MM.1S (cell line): ENCODE measurements at regions not wholly inside any gene's neighbourhood (a gene's known extent, or its start where the extent isn't known, plus 50 kb on each side); places are given as distances from the start of the nearest gene placed in this dataset.

Experiments
- DNase-seq: peaks from one replicate; pipeline ENCODE4 v3.0.0-alpha.2; 2015
- H2AFZ ChIP-seq: fragments of 300-600 bp; sonication (generic); 2 replicates; pipeline ENCODE4 v1.6.0; 2016; ENCODE audit warnings: antibody characterized with exemption, low read length
- H3F3A ChIP-seq: fragments of 300-600 bp; sonication (generic); 2 replicates; pipeline ENCODE4 v1.6.1; 2016; ENCODE audit warnings: mild to moderate bottlenecking, antibody characterized with exemption, low read length, moderate library complexity, mixed read lengths; ENCODE audit not compliant: insufficient read depth
- H3K27ac ChIP-seq: fragments of 300-600 bp; sonication (generic); 2 replicates; pipeline ENCODE4 v1.5.1; 2016; ENCODE audit warnings: mild to moderate bottlenecking, low read length
- H3K27me3 ChIP-seq: fragments of 300-600 bp; sonication (generic); replicated peaks from 2 replicates; pipeline ENCODE4 v1.6.0; 2016; ENCODE audit warnings: low read length; ENCODE audit not compliant: insufficient read depth
- H3K36me3 ChIP-seq: fragments of 300-600 bp; sonication (generic); replicated peaks from 2 replicates; pipeline ENCODE4 v1.6.1; 2016; ENCODE audit warnings: mild to moderate bottlenecking, low read length, mixed read lengths; ENCODE audit not compliant: insufficient read depth
- H3K4me1 ChIP-seq: fragments of 300-600 bp; sonication (generic); 2 replicates; pipeline ENCODE4 v1.6.1; 2016; ENCODE audit warnings: low read length, mixed read lengths
- H3K4me2 ChIP-seq: fragments of 300-600 bp; sonication (generic); 2 replicates; pipeline ENCODE4 v1.6.0; 2016; ENCODE audit warnings: low read depth, low read length
- H3K4me3 ChIP-seq: fragments of 300-600 bp; sonication (generic); 2 replicates; pipeline ENCODE4 v1.5.1; 2016; ENCODE audit warnings: low read length, mixed read lengths
- H3K79me2 ChIP-seq: fragments of 300-600 bp; sonication (generic); 2 replicates; pipeline ENCODE4 v1.6.1; 2016; ENCODE audit warnings: mixed run types, low read length, mixed read lengths
- H3K9ac ChIP-seq: fragments of 300-600 bp; sonication (generic); 2 replicates; pipeline ENCODE4 v1.6.1; 2016; ENCODE audit warnings: low read length, mixed read lengths
- H3K9me2 ChIP-seq: fragments of 300-600 bp; sonication (generic); replicated peaks from 2 replicates; pipeline ENCODE4 v1.6.1; 2016; ENCODE audit warnings: mild to moderate bottlenecking, low read length, mixed read lengths; ENCODE audit not compliant: insufficient read depth
- H3K9me3 ChIP-seq: fragments of 300-600 bp; sonication (generic); replicated peaks from 2 replicates; pipeline ENCODE4 v1.6.1; 2016; ENCODE audit warnings: mild to moderate bottlenecking, low read length, mixed read lengths; ENCODE audit not compliant: insufficient read depth
- H4K20me1 ChIP-seq: fragments of 300-600 bp; sonication (generic); 2 replicates; pipeline ENCODE4 v1.6.1; 2016; ENCODE audit warnings: mild to moderate bottlenecking, low read length, moderate library complexity, mixed read lengths; ENCODE audit not compliant: insufficient read depth
- EZH2 ChIP-seq: fragments of 300-600 bp; sonication (generic); optimal IDR thresholded peaks from 2 replicates; pipeline ENCODE3; 2017; ENCODE audit warnings: low read depth, mild to moderate bottlenecking, antibody characterized with exemption, low read length, mixed read lengths
- EZH2phosphoT487 ChIP-seq: fragments of 300-600 bp; sonication (generic); IDR thresholded peaks from 2 replicates; pipeline ENCODE4 v1.6.1; 2018; ENCODE audit warnings: antibody characterized with exemption, low read length
- TF ChIP-seq, protein P1 (sequence below): fragments of 300-600 bp; sonication (generic); IDR thresholded peaks from 2 replicates; pipeline ENCODE4 v1.5.1; 2016; ENCODE audit warnings: antibody characterized with exemption, low read length, mixed read lengths

DNA sequence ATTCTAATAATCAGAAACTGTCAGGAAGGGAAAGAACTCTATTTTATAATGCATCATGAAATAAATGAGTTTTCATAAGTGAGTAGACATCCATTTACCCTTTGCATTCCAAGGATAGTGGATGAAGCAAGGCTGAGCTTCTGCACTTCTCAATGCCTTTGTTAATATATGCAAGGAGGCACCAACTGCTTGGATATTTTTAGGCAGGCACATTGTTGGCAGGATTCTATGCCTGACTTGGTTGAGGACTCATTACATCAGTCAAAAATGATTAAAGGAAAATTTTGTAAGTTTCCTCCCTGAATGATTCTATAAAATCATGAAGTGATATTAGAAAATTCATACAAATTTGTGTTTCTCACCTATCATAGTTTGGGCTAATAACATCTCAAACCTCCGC, 612.2 kb upstream of the POM121L12 start:
- Histone ChIP-seq H3K4me2 (no peak overlapping the region), H2AFZ (no peak overlapping the region), H3K4me1 (no peaks in the 10 kb centered on the region), H3K9me3 (no peaks in the 10 kb centered on the region), H3F3A (no peaks in the 10 kb centered on the region), H3K27me3 (no peaks in the 10 kb centered on the region), H3K4me3 (no peak overlapping the region), H3K36me3 (no peaks in the 10 kb centered on the region), H3K27ac (no peak overlapping the region), H4K20me1 (no peaks in the 10 kb centered on the region), H3K9me2 (no peaks in the 10 kb centered on the region), H3K79me2 (no peaks in the 10 kb centered on the region), H3K9ac (no peak overlapping the region)
- TF ChIP-seq EZH2 (no peak), EZH2phosphoT487 (no peak)
- TF ChIP-seq, protein P1, sequence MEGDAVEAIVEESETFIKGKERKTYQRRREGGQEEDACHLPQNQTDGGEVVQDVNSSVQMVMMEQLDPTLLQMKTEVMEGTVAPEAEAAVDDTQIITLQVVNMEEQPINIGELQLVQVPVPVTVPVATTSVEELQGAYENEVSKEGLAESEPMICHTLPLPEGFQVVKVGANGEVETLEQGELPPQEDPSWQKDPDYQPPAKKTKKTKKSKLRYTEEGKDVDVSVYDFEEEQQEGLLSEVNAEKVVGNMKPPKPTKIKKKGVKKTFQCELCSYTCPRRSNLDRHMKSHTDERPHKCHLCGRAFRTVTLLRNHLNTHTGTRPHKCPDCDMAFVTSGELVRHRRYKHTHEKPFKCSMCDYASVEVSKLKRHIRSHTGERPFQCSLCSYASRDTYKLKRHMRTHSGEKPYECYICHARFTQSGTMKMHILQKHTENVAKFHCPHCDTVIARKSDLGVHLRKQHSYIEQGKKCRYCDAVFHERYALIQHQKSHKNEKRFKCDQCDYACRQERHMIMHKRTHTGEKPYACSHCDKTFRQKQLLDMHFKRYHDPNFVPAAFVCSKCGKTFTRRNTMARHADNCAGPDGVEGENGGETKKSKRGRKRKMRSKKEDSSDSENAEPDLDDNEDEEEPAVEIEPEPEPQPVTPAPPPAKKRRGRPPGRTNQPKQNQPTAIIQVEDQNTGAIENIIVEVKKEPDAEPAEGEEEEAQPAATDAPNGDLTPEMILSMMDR = no peak
- no peak for DNase-seq

DNA sequence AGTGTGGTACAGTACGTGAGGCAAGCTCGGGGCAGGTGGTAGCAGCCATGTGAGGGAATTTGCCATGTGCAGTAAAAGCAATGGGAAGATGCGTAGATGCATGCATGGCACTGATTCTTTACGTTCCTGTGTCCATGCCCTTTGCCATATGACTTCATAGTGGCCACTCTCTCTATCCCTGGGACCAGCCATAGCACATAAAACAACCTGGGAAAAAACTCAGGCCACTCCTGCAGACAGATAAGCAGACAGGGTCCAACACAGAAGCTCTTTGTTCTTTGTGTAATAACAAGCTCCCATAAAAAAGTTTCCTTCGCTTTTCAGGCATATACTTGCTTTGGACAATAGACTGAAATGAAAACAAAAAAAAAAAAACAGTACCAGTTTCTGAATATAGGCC, 622.4 kb upstream of the POM121L12 start:
- TF ChIP-seq EZH2phosphoT487 (no peak), EZH2 (no peak)
- TF ChIP-seq, protein P1 = no peak
- no peaks in the 10 kb centered on the region for H3K9me2 ChIP-seq
- no peak overlapping the region for H3K4me3 ChIP-seq
- no peaks in the 10 kb centered on the region for H3K36me3 ChIP-seq
- H3K9ac ChIP-seq = no peak overlapping the region
- no peaks in the 10 kb centered on the region for H3K79me2 ChIP-seq
- H3F3A ChIP-seq = no peaks in the 10 kb centered on the region
- H2AFZ ChIP-seq = 0 out of 2 replicates have a peak overlapping the region, but pooled peaks have one; percentile 1
- DNase-seq = no peak
- peaks cover 13% of the 10 kb centered on the region for H3K4me1 ChIP-seq
- H4K20me1 ChIP-seq = no peaks in the 10 kb centered on the region
- peak overlapping the region; percentile 28; the same call in 1 of the 2 replicates for H3K4me2 ChIP-seq
- H3K9me3 ChIP-seq = no peaks in the 10 kb centered on the region
- no peaks in the 10 kb centered on the region for H3K27me3 ChIP-seq
- H3K27ac ChIP-seq = no peak overlapping the region

GRCh38 chr7:52410032-52410431, 625.4 kb upstream of the POM121L12 start:
- Histone ChIP-seq H3K79me2 (no peaks in the 10 kb centered on the region), H3K9me2 (no peaks in the 10 kb centered on the region), H3K27ac (no peak overlapping the region), H3K27me3 (no peaks in the 10 kb centered on the region), H3K36me3 (no peaks in the 10 kb centered on the region), H2AFZ (no peak overlapping the region), H3K9me3 (no peaks in the 10 kb centered on the region), H3K4me1 (peaks cover 13% of the 10 kb centered on the region), H4K20me1 (no peaks in the 10 kb centered on the region), H3K4me3 (no peak overlapping the region), H3K4me2 (no peak overlapping the region), H3K9ac (no peak overlapping the region), H3F3A (no peaks in the 10 kb centered on the region)
- DNase-seq = no peak
- no peak for TF ChIP-seq EZH2phosphoT487
- TF ChIP-seq EZH2 = no peak
- TF ChIP-seq, protein P1 = no peak

DNA sequence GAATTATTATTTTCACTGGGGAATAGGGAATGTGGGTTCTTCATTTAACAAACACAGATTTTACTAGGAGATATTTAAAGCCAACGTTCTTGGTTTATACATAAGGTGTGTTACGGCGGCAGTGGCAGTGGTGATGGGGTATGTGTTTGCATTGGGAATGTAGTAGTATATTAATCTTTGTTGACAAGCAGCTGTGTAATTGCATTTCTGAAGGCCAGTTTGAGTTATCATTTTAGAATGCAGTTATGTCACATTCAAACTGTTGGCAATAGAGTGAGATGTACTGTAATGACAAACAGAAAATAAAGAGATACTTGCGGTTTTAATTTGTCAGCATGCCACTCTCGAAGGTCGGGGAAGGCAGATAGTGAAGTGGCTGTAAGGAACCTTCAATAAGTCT, 628.6 kb upstream of the POM121L12 start:
- TF ChIP-seq EZH2 = no peak
- TF ChIP-seq, protein P1 = no peak
- TF ChIP-seq EZH2phosphoT487 = no peak
- Histone ChIP-seq H3F3A (no peaks in the 10 kb centered on the region), H2AFZ (no peak overlapping the region), H3K9ac (no peak overlapping the region), H3K36me3 (no peaks in the 10 kb centered on the region), H3K9me3 (no peaks in the 10 kb centered on the region), H3K4me3 (no peak overlapping the region), H4K20me1 (no peaks in the 10 kb centered on the region), H3K9me2 (no peaks in the 10 kb centered on the region), H3K27ac (no peak overlapping the region), H3K4me2 (no peak overlapping the region), H3K79me2 (no peaks in the 10 kb centered on the region), H3K4me1 (no peaks in the 10 kb centered on the region), H3K27me3 (no peaks in the 10 kb centered on the region)
- DNase-seq = no peak
